ENCODE measurements at regions not wholly inside any gene's neighbourhood (a gene's known extent, or its start where the extent isn't known, plus 50 kb on each side); places are given as distances from the start of the nearest gene placed in this dataset.

DNA sequence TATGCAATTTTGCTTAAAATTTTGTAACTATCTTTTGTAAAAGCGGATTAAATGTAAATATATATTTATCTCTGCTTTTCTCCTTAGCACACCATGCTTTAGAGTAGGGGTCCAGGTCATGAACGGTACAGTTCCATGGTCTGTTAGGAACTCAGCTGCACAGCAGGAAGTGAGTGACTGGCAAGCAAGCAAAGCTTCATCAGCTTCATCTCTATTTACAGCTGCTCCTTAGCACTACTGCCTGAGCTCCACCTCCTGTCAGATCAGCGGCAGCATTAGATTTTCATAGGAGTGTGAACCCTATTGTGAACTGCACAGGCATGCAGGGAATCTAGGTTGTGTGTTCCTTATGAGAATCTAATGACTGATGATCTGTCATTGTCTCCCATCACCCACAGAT is 959.0 kb upstream of the SLC39A10 start:
- no peak for TF ChIP-seq POLR2A (IDR thresholded peaks at IDR 0.05)
- TF ChIP-seq POLR2AphosphoS5 (IDR thresholded peaks at IDR 0.05) = no peak
- TF ChIP-seq, protein P1, sequence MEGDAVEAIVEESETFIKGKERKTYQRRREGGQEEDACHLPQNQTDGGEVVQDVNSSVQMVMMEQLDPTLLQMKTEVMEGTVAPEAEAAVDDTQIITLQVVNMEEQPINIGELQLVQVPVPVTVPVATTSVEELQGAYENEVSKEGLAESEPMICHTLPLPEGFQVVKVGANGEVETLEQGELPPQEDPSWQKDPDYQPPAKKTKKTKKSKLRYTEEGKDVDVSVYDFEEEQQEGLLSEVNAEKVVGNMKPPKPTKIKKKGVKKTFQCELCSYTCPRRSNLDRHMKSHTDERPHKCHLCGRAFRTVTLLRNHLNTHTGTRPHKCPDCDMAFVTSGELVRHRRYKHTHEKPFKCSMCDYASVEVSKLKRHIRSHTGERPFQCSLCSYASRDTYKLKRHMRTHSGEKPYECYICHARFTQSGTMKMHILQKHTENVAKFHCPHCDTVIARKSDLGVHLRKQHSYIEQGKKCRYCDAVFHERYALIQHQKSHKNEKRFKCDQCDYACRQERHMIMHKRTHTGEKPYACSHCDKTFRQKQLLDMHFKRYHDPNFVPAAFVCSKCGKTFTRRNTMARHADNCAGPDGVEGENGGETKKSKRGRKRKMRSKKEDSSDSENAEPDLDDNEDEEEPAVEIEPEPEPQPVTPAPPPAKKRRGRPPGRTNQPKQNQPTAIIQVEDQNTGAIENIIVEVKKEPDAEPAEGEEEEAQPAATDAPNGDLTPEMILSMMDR (IDR thresholded peaks at IDR 0.05) = no peak
- TF ChIP-seq EP300 (IDR thresholded peaks at IDR 0.05) = no peak

Data from suprapubic skin (tissue), 4 donors.